Ascending aorta (tissue), 2 donors: ENCODE measurements at regions not wholly inside any gene's neighbourhood (a gene's known extent, or its start where the extent isn't known, plus 50 kb on each side); places are given as distances from the start of the nearest gene placed in this dataset.

Experiments used
- DNase-seq, 2 donors: peaks; one replicate each; pipeline ENCODE4 v3.0.0-alpha.2; 2019; ENCODE audit warnings: low spot score in 2 of 2
- H3K27ac ChIP-seq, 2 donors: fragments of 200-600 bp; sonication (generic); one replicate each; pipeline ENCODE4 v1.5.1; 2016 to 2017; ENCODE audit warnings: mild to moderate bottlenecking in 1 of 2
- H3K27me3 ChIP-seq: fragments of 200-600 bp; sonication (generic); one replicate; pipeline ENCODE4 v1.5.1; 2017
- H3K36me3 ChIP-seq, 2 donors: fragments of 200-600 bp; sonication (generic); one replicate each; pipeline ENCODE4 v1.5.1; 2016
- H3K4me1 ChIP-seq, 2 donors: fragments of 200-600 bp; sonication (generic); one replicate each; pipeline ENCODE4 v1.5.1; 2016 to 2017; ENCODE audit warnings: mild to moderate bottlenecking in 1 of 2
- H3K4me3 ChIP-seq, 2 donors: fragments of 200-600 bp; sonication (generic); one replicate each; pipeline ENCODE4 v1.5.1; 2016 to 2017; ENCODE audit warnings: mild to moderate bottlenecking in 1 of 2
- H3K9me3 ChIP-seq, 2 donors: fragments of 200-600 bp; sonication (generic); one replicate each; pipeline ENCODE4 v1.5.1; 2016
- intact Hi-C: fragments of 100-400 bp; cut with DNase I; formaldehyde crosslinking; loops from one replicate; pipeline ENCODE4 v1.15.1; 2023
- TF ChIP-seq, protein P1 (sequence below), 3 experiments: fragments of 200-600 bp in 2 of 3; fragments of 450-650 bp in 1 of 3; sonication (generic) in 2 of 3; IDR thresholded peaks; one replicate each; pipeline ENCODE4 v1.5.1; 2016 to 2019; ENCODE audit warnings: antibody characterized with exemption in 3 of 3, mild to moderate bottlenecking in 1 of 3, moderate library complexity in 1 of 3

DNA sequence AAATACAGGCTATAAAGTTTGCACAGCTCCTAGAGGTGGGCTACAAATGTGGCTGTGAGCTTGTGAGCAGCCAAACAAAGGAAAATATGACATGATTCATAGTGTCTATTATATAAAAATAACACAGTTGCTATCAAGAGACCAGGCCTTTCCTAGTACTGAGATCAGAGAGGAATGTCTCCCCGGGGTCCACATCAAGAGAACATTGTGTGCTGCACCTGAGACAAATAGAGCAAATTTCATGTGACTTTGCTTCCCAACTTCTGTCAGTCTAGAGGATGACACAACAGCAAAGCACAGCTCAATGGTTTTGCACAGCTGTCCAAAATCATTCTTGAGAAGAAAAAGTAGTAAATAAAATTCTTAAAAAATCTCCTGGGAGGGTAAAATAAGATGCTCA, 297.5 kb upstream of the PRKD1 start:
- Histone ChIP-seq H3K9me3 (no peaks in the 10 kb centered on the region), H3K27me3 (no peaks in the 10 kb centered on the region), H3K36me3 (no peaks in the 10 kb centered on the region), H3K4me3 (no peak overlapping the region), H3K4me1 (peaks cover 8 to 48% of the 10 kb centered on the region in 2 donors), H3K27ac (peak overlapping the region; percentile 82 to 87)
- TF ChIP-seq, protein P1, sequence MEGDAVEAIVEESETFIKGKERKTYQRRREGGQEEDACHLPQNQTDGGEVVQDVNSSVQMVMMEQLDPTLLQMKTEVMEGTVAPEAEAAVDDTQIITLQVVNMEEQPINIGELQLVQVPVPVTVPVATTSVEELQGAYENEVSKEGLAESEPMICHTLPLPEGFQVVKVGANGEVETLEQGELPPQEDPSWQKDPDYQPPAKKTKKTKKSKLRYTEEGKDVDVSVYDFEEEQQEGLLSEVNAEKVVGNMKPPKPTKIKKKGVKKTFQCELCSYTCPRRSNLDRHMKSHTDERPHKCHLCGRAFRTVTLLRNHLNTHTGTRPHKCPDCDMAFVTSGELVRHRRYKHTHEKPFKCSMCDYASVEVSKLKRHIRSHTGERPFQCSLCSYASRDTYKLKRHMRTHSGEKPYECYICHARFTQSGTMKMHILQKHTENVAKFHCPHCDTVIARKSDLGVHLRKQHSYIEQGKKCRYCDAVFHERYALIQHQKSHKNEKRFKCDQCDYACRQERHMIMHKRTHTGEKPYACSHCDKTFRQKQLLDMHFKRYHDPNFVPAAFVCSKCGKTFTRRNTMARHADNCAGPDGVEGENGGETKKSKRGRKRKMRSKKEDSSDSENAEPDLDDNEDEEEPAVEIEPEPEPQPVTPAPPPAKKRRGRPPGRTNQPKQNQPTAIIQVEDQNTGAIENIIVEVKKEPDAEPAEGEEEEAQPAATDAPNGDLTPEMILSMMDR (IDR thresholded peaks at IDR 0.05): no peak
- intact Hi-C loops: no loop called here
- DNase-seq: no peak

DNA sequence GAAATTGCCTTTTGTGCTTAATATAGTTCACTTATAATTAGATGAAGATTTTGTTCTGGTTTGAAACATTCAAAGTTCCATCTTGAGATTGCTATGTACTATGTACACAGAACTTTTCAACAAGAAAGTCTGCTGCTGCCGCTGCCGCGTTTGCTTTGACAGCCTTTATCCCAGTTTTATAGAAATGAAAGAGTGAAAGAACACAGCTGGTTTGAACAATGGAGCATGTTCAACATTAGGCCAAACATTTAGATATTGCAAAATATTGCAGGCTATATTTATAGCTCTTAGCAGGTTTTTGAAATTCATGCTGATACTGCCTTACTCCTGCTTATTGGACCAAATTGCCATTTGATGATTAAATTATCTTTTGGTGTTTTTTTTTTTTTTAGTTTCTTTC, 299.8 kb upstream of the PRKD1 start:
- peaks cover 4 to 35% of the 10 kb centered on the region in 2 donors for H3K4me1 ChIP-seq
- H3K9me3 ChIP-seq: no peaks in the 10 kb centered on the region
- no peak for DNase-seq
- peak overlapping the region; percentile 68 to 73 for H3K27ac ChIP-seq
- H3K36me3 ChIP-seq: no peaks in the 10 kb centered on the region
- H3K4me3 ChIP-seq: no peak overlapping the region
- intact Hi-C loops: no loop called here
- no peaks in the 10 kb centered on the region for H3K27me3 ChIP-seq
- TF ChIP-seq, protein P1 (IDR thresholded peaks at IDR 0.05): no peak

DNA sequence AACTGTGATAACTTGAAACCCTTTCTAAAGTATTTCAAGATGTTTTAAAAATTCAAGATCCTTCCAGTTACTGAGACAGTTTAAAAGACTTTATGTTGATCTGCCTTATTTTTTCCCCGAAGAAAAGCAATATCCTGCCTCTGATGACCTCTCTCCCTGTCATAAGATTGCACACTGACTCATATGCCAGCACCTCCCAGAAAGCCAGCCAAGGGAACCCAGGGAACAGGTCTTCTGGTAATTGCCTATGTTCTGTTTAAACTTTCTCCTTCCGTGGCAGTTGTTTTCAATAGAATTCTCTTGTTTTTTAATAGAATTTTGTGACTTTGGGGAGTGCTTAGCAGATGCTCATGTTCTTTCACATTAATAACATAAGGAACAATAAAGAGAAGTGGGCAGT, 300.2 kb upstream of the PRKD1 start:
- Histone ChIP-seq H3K9me3 (no peaks in the 10 kb centered on the region), H3K27ac (peak overlapping the region; percentile 68 to 73), H3K36me3 (no peaks in the 10 kb centered on the region), H3K4me3 (no peak overlapping the region), H3K27me3 (no peaks in the 10 kb centered on the region), H3K4me1 (peaks cover 4 to 30% of the 10 kb centered on the region in 2 donors)
- TF ChIP-seq, protein P1 (IDR thresholded peaks at IDR 0.05): no peak
- intact Hi-C loops: no loop called here
- peak; percentile 8 to 78 for DNase-seq

DNA sequence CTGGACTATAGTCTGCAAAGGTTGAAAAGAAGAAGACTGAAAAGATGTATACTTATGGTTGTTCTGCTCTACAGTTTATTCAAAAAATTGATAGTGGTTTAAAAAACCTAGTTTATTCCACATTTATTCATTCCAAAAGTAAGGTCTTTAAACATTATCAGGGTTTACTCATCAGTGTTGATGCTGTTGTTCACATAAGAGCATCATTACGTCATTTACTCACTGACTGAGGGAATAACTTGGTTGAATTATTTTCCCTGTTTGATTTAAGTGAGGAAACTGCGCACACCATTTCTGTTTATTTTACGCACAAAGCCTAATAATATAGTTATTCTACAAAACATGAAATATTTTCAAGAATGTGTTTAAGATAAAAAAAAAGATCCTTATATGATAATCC, 303.1 kb upstream of the PRKD1 start:
- TF ChIP-seq, protein P1 (IDR thresholded peaks at IDR 0.05): no peak

DNA sequence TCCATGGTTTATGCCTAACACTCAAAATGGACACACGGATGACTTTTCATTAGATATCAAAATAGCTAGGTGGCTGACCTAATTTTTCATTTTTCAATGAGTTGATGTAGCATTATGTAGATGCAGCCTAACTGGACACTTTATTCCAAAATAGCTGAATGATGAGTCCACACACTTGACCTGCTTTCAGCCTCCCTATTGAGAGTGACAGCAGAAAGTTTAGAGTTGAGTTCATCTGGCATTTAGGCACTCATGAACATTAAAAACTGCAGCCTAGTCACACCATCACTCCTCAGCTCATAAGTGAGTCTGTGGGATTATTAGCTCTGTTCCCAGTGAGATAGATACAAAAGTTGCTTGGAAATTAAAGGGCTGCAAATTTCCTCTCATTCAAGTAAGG, 307.3 kb upstream of the PRKD1 start:
- H3K9me3 ChIP-seq: no peaks in the 10 kb centered on the region
- no peaks in the 10 kb centered on the region for H3K27me3 ChIP-seq
- no peaks in the 10 kb centered on the region for H3K36me3 ChIP-seq
- H3K4me1 ChIP-seq: no peaks in the 10 kb centered on the region
- intact Hi-C loops: no loop called here
- H3K4me3 ChIP-seq: no peak overlapping the region
- H3K27ac ChIP-seq: no peak overlapping the region
- DNase-seq: no peak
- TF ChIP-seq, protein P1 (IDR thresholded peaks at IDR 0.05): no peak

More for the DNA sequence above, 303.1 kb upstream of the PRKD1 start:
- no peaks in the 10 kb centered on the region for H3K36me3 ChIP-seq
- H3K4me3 ChIP-seq: no peak overlapping the region
- no peak for DNase-seq
- H3K27me3 ChIP-seq: no peaks in the 10 kb centered on the region
- H3K4me1 ChIP-seq: peaks cover 4 to 9% of the 10 kb centered on the region in 2 donors
- intact Hi-C loops: no loop called here
- H3K9me3 ChIP-seq: no peaks in the 10 kb centered on the region
- H3K27ac ChIP-seq: no peak overlapping the region

DNA sequence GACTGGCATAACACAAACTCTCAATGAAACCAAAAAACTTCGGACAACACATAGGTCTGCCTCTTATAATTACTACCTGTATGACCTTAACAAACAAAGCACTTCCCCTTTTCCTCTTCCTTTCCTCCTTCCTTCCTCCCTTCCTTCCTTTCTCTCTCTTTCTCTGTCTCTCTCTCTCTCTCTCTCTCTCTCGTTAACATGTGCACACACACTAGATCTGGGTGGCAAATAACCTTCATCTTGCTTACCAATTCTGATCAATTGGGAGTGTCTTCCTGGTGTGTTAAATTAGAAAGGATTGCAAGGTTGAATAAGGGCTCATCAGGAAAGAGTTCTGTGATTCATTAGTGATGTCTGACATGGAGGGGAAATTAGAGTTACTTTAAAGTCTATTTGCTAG, 307.8 kb upstream of the PRKD1 start:
- no peak overlapping the region for H3K27ac ChIP-seq
- no peaks in the 10 kb centered on the region for H3K27me3 ChIP-seq
- no peaks in the 10 kb centered on the region for H3K4me1 ChIP-seq
- H3K4me3 ChIP-seq: no peak overlapping the region
- intact Hi-C loops: no loop called here
- TF ChIP-seq, protein P1 (IDR thresholded peaks at IDR 0.05): no peak
- DNase-seq: no peak
- H3K9me3 ChIP-seq: no peaks in the 10 kb centered on the region
- no peaks in the 10 kb centered on the region for H3K36me3 ChIP-seq
